Karpas-422 (cell line): ENCODE measurements at regions not wholly inside any gene's neighbourhood (a gene's known extent, or its start where the extent isn't known, plus 50 kb on each side); places are given as distances from the start of the nearest gene placed in this dataset.

ENCODE experiments used
- DNase-seq: peaks from one replicate; pipeline ENCODE4 v3.0.0-alpha.2; 2015
- H2AFZ ChIP-seq: fragments of 200-600 bp; sonication (generic); 2 replicates; pipeline ENCODE4 v1.6.1; 2014; ENCODE audit warnings: antibody characterized with exemption, low read length, mixed read lengths
- H3K27ac ChIP-seq: fragments of 200-600 bp; sonication (generic); 2 replicates; pipeline ENCODE4 v1.5.1; 2014; ENCODE audit warnings: mild to moderate bottlenecking, low read length, moderate library complexity
- H3K27me3 ChIP-seq: fragments of 200-600 bp; sonication (generic); 2 replicates; pipeline ENCODE4 v1.6.1; 2014; ENCODE audit warnings: low read length, mixed read lengths
- H3K36me3 ChIP-seq: fragments of 200-600 bp; sonication (generic); 2 replicates; pipeline ENCODE4 v1.6.1; 2014; ENCODE audit warnings: low read length, mixed read lengths; ENCODE audit not compliant: insufficient read depth
- H3K4me1 ChIP-seq: fragments of 200-600 bp; sonication (generic); 2 replicates; pipeline ENCODE4 v1.6.1; 2014; ENCODE audit warnings: mild to moderate bottlenecking, low read length, mixed read lengths
- H3K4me2 ChIP-seq: fragments of 200-600 bp; sonication (generic); 2 replicates; pipeline ENCODE4 v1.6.1; 2014; ENCODE audit warnings: low read length, low read depth, mild to moderate bottlenecking; ENCODE audit not compliant: poor library complexity, severe bottlenecking
- H3K4me3 ChIP-seq: fragments of 200-600 bp; sonication (generic); 2 replicates; pipeline ENCODE4 v1.5.1; 2014; ENCODE audit warnings: mild to moderate bottlenecking, antibody characterized with exemption, low read length, mixed read lengths
- H3K79me2 ChIP-seq: fragments of 200-600 bp; sonication (generic); 2 replicates; pipeline ENCODE4 v1.6.1; 2014; ENCODE audit warnings: mild to moderate bottlenecking, low read length, mixed read lengths
- H3K9ac ChIP-seq: fragments of 200-600 bp; sonication (generic); 2 replicates; pipeline ENCODE4 v1.6.0; 2014; ENCODE audit warnings: low read length
- H3K9me2 ChIP-seq: fragments of 200-600 bp; sonication (generic), shearing (Covaris generic); replicated peaks from 2 replicates; pipeline ENCODE4 v1.6.0; 2014; ENCODE audit warnings: mild to moderate bottlenecking, low read length, moderate library complexity; ENCODE audit not compliant: insufficient read depth
- H3K9me3 ChIP-seq: fragments of 300-700, 200-600 bp; sonication (generic); 2 replicates; pipeline ENCODE4 v1.6.1; 2014; ENCODE audit warnings: low read length, mixed read lengths
- H4K20me1 ChIP-seq: fragments of 200-600 bp; sonication (generic); 2 replicates; pipeline ENCODE4 v1.6.1; 2014; ENCODE audit warnings: mild to moderate bottlenecking, antibody characterized with exemption, low read length, low read depth; ENCODE audit not compliant: insufficient read depth

GRCh38 chr3:188057124-188057523, 96.8 kb upstream of the LPP start:
- Histone ChIP-seq H4K20me1 (no peaks in the 10 kb centered on the region), H3K4me1 (peaks cover 30% of the 10 kb centered on the region), H3K27me3 (no peaks in the 10 kb centered on the region), H3K4me2 (no peak overlapping the region), H3K4me3 (no peak overlapping the region), H3K9me2 (no peaks in the 10 kb centered on the region), H3K27ac (no peak overlapping the region), H3K36me3 (no peaks in the 10 kb centered on the region), H3K9me3 (no peaks in the 10 kb centered on the region), H3K9ac (no peak overlapping the region), H3K79me2 (no peaks in the 10 kb centered on the region), H2AFZ (no peak overlapping the region)
- no peak for DNase-seq

GRCh38 chr3:188058569-188059184, 95.3 kb upstream of the LPP start:
- Histone ChIP-seq H4K20me1 (no peaks in the 10 kb centered on the region), H3K79me2 (no peaks in the 10 kb centered on the region), H2AFZ (no peak overlapping the region), H3K9me3 (no peaks in the 10 kb centered on the region), H3K9me2 (no peaks in the 10 kb centered on the region), H3K27ac (no peak overlapping the region), H3K36me3 (no peaks in the 10 kb centered on the region), H3K4me2 (no peak overlapping the region), H3K4me3 (no peak overlapping the region), H3K4me1 (peaks cover 23% of the 10 kb centered on the region), H3K27me3 (no peaks in the 10 kb centered on the region), H3K9ac (no peak overlapping the region)
- DNase-seq: no peak

- H3K4me2 ChIP-seq: no peak overlapping the region
- H3K4me3 ChIP-seq: no peak overlapping the region
- H3K9ac ChIP-seq: no peak overlapping the region
- DNase-seq: no peak
- H3K79me2 ChIP-seq: no peaks in the 10 kb centered on the region
- no peaks in the 10 kb centered on the region for H3K27me3 ChIP-seq
- no peaks in the 10 kb centered on the region for H3K9me2 ChIP-seq
- no peaks in the 10 kb centered on the region for H3K36me3 ChIP-seq
- H2AFZ ChIP-seq: no peak overlapping the region
- H4K20me1 ChIP-seq: no peaks in the 10 kb centered on the region
- no peak overlapping the region for H3K27ac ChIP-seq
- no peaks in the 10 kb centered on the region for H3K9me3 ChIP-seq
- H3K4me1 ChIP-seq: peaks cover 23% of the 10 kb centered on the region
These were observed 94.6 kb upstream of the LPP start for GRCh38 chr3:188059351-188059750.

- Histone ChIP-seq H4K20me1 (no peaks in the 10 kb centered on the region), H3K27me3 (no peaks in the 10 kb centered on the region), H3K4me1 (peaks cover 21% of the 10 kb centered on the region), H3K79me2 (no peaks in the 10 kb centered on the region), H3K9me2 (no peaks in the 10 kb centered on the region), H3K4me3 (no peak overlapping the region), H3K9me3 (no peaks in the 10 kb centered on the region), H3K4me2 (peak overlapping the region; percentile 3), H2AFZ (no peak overlapping the region), H3K27ac (no peak overlapping the region), H3K36me3 (no peaks in the 10 kb centered on the region), H3K9ac (no peak overlapping the region)
- no peak for DNase-seq
These were observed 93.6 kb upstream of the LPP start for GRCh38 chr3:188060264-188060835.

GRCh38 chr3:188060840-188061544, 93.0 kb upstream of the LPP start:
- no peaks in the 10 kb centered on the region for H3K9me3 ChIP-seq
- no peaks in the 10 kb centered on the region for H3K79me2 ChIP-seq
- H3K9me2 ChIP-seq: no peaks in the 10 kb centered on the region
- no peaks in the 10 kb centered on the region for H3K27me3 ChIP-seq
- H3K4me3 ChIP-seq: no peak overlapping the region
- H3K4me2 ChIP-seq: peak overlapping the region; percentile 3
- no peak overlapping the region for H3K9ac ChIP-seq
- H3K36me3 ChIP-seq: no peaks in the 10 kb centered on the region
- no peak overlapping the region for H3K27ac ChIP-seq
- no peaks in the 10 kb centered on the region for H4K20me1 ChIP-seq
- peaks cover 20% of the 10 kb centered on the region for H3K4me1 ChIP-seq
- no peak overlapping the region for H2AFZ ChIP-seq
- DNase-seq: peak; percentile 89

GRCh38 chr3:188062216-188062615, 91.7 kb upstream of the LPP start:
- H3K79me2 ChIP-seq: no peaks in the 10 kb centered on the region
- no peaks in the 10 kb centered on the region for H3K9me2 ChIP-seq
- peaks cover 17% of the 10 kb centered on the region for H3K4me1 ChIP-seq
- DNase-seq: no peak
- no peak overlapping the region for H3K4me2 ChIP-seq
- H2AFZ ChIP-seq: no peak overlapping the region
- no peaks in the 10 kb centered on the region for H4K20me1 ChIP-seq
- no peak overlapping the region for H3K27ac ChIP-seq
- no peaks in the 10 kb centered on the region for H3K36me3 ChIP-seq
- H3K4me3 ChIP-seq: no peak overlapping the region
- no peak overlapping the region for H3K9ac ChIP-seq
- H3K27me3 ChIP-seq: no peaks in the 10 kb centered on the region
- no peaks in the 10 kb centered on the region for H3K9me3 ChIP-seq

GRCh38 chr3:188064831-188065493, 89.0 kb upstream of the LPP start:
- H3K27me3 ChIP-seq: no peaks in the 10 kb centered on the region
- no peak for DNase-seq
- H3K9ac ChIP-seq: no peak overlapping the region
- H4K20me1 ChIP-seq: no peaks in the 10 kb centered on the region
- no peak overlapping the region for H3K27ac ChIP-seq
- H3K4me3 ChIP-seq: no peak overlapping the region
- no peaks in the 10 kb centered on the region for H3K79me2 ChIP-seq
- H3K4me1 ChIP-seq: peaks cover 24% of the 10 kb centered on the region
- H3K9me2 ChIP-seq: no peaks in the 10 kb centered on the region
- H2AFZ ChIP-seq: no peak overlapping the region
- no peaks in the 10 kb centered on the region for H3K9me3 ChIP-seq
- no peak overlapping the region for H3K4me2 ChIP-seq
- H3K36me3 ChIP-seq: no peaks in the 10 kb centered on the region

GRCh38 chr3:188066141-188066540, 87.8 kb upstream of the LPP start:
- DNase-seq: no peak
- no peaks in the 10 kb centered on the region for H3K9me2 ChIP-seq

More at GRCh38 chr3:188066141-188066540, 87.8 kb upstream of the LPP start:
- Histone ChIP-seq H3K27me3 (no peaks in the 10 kb centered on the region), H3K4me1 (peaks cover 12% of the 10 kb centered on the region), H4K20me1 (no peaks in the 10 kb centered on the region), H3K27ac (no peak overlapping the region), H2AFZ (no peak overlapping the region), H3K36me3 (no peaks in the 10 kb centered on the region), H3K9ac (no peak overlapping the region), H3K4me2 (no peak overlapping the region), H3K4me3 (no peak overlapping the region), H3K79me2 (no peaks in the 10 kb centered on the region), H3K9me3 (no peaks in the 10 kb centered on the region)
